Bronchial epithelial cell (primary cell): ENCODE measurements at regions not wholly inside any gene's neighbourhood (a gene's known extent, or its start where the extent isn't known, plus 50 kb on each side); places are given as distances from the start of the nearest gene placed in this dataset.
"Not testable (repeated sequence)": the region's sequence is repeated elsewhere in the genome, so short reads cannot be mapped to it uniquely, and the experiment has no call there.

Source experiments
- DNase-seq: peaks from one replicate; pipeline ENCODE4 v3.0.0-alpha.2; 2010; ENCODE audit warnings: low read depth
- FAIRE-seq: peaks from 2 replicates; lab custom pipeline; 2011; peaks lifted over from hg19 to GRCh38; lab: Jason Lieb, UNC
- H3K27me3 ChIP-seq: 2 replicates; pipeline ENCODE4 v1.5.1; 2011; ENCODE audit warnings: low read length; ENCODE audit not compliant: control insufficient read depth, insufficient read depth
- H3K36me3 ChIP-seq: 2 replicates; pipeline ENCODE4 v1.5.1; 2011; ENCODE audit warnings: low read length; ENCODE audit not compliant: control insufficient read depth, insufficient read depth
- H3K4me3 ChIP-seq: 2 replicates; pipeline ENCODE4 v1.5.1; 2011; ENCODE audit warnings: mild to moderate bottlenecking, low read depth, low read length, control low read depth
- TF ChIP-seq, protein P1 (sequence below): IDR thresholded peaks from 2 replicates; pipeline ENCODE4 v1.5.1; 2011; ENCODE audit warnings: mild to moderate bottlenecking, moderate library complexity, low read length, control low read depth, inconsistent platforms; ENCODE audit not compliant: insufficient read depth, severe bottlenecking

DNA sequence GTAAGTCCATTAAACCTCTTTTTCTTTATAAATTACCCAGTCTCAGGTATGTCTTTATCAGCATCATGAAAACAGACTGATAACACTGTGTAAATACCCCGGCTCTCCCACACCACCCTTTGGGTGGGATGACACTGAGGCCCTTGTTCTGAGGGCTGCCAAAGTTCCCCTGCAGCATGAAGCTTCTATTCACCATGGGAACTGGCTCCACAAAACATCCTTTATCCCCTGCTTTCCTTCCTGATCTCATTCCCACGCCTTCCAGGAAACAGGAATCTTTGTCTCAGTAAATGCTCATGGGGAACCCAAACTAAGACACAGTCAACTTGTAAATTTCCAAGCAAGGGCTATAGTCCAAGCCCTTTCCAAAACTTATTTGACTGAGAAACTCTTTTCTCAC, 88.4 kb downstream of the ABCC12 start:
- FAIRE-seq, result no peak
- Histone ChIP-seq H3K36me3 (no peaks in the 10 kb centered on the region), H3K27me3 (no peaks in the 10 kb centered on the region), H3K4me3 (no peak overlapping the region)
- no peak for DNase-seq
- TF ChIP-seq, protein P1, sequence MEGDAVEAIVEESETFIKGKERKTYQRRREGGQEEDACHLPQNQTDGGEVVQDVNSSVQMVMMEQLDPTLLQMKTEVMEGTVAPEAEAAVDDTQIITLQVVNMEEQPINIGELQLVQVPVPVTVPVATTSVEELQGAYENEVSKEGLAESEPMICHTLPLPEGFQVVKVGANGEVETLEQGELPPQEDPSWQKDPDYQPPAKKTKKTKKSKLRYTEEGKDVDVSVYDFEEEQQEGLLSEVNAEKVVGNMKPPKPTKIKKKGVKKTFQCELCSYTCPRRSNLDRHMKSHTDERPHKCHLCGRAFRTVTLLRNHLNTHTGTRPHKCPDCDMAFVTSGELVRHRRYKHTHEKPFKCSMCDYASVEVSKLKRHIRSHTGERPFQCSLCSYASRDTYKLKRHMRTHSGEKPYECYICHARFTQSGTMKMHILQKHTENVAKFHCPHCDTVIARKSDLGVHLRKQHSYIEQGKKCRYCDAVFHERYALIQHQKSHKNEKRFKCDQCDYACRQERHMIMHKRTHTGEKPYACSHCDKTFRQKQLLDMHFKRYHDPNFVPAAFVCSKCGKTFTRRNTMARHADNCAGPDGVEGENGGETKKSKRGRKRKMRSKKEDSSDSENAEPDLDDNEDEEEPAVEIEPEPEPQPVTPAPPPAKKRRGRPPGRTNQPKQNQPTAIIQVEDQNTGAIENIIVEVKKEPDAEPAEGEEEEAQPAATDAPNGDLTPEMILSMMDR, result no peak

DNA sequence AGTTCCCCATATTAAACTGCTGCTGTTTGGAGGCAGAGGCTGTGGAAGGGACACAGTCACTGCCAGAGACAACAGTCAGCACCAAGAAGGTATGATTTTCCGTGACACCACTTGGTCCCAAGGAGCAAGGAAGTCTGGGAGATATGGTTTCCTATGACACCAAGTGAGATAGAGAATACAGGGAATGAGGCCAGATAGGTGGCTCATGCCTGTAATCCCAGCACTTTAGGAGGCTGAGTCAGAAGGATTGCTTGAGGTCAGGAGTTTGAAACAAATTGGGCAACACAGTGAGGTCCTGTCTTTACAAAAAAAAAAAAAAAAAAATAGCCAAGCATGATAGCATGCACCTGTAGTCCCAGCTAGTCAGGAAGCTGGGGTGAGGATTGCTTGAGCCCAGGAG, 90.8 kb downstream of the ABCC12 start:
- DNase-seq (peak; percentile 45), FAIRE-seq (no peak)
- Histone ChIP-seq H3K27me3 (no peaks in the 10 kb centered on the region), H3K36me3 (no peaks in the 10 kb centered on the region), H3K4me3 (no peak overlapping the region)
- TF ChIP-seq, protein P1, result no peak

DNA sequence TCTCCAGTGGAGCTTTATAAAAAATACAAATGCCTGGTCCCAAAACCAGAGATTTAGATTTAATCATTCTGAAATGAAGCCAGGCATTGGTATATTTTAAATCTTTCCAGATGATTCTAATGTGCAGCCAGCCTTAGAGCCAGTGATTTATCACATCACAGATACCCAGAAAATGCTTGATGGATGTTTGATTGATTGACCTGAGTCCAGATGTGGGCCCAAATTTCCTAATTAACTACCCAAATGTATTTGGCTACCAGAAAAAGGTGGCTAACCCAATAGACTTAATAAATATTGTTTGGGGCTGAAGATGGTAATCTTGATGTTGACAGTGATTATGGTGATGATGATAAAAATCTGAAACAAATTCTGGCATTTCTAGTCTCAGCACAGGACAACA, 93.1 kb downstream of the ABCC12 start:
- Histone ChIP-seq H3K27me3 (no peaks in the 10 kb centered on the region), H3K4me3 (no peak overlapping the region), H3K36me3 (no peaks in the 10 kb centered on the region)
- DNase-seq (no peak), FAIRE-seq (no peak)
- TF ChIP-seq, protein P1, result no peak

DNA sequence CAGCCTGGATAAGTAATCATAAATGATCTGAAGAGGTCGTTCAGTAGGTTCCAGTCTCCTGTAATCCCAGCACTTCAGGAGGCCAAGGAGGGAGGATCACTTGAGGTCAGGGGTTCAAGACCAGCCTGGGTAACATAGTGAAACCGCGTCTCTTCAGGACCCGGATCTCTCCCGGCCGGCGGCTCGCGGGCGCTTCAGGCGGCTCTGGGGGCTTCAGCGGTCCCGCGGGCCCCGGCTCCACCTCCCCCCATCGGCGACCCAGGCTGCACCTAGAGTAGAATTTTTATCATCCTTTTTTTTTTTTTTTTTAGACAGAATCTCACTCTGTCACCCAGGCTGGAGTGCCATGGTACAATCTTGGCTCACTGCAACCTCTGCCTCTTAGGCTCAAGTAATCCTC, 95.9 kb downstream of the ABCC12 start:
- Histone ChIP-seq H3K4me3 (no peak overlapping the region), H3K27me3 (no peaks in the 10 kb centered on the region), H3K36me3 (no peaks in the 10 kb centered on the region)
- FAIRE-seq (no peak), DNase-seq (no peak)
- TF ChIP-seq, protein P1, result no peak

DNA sequence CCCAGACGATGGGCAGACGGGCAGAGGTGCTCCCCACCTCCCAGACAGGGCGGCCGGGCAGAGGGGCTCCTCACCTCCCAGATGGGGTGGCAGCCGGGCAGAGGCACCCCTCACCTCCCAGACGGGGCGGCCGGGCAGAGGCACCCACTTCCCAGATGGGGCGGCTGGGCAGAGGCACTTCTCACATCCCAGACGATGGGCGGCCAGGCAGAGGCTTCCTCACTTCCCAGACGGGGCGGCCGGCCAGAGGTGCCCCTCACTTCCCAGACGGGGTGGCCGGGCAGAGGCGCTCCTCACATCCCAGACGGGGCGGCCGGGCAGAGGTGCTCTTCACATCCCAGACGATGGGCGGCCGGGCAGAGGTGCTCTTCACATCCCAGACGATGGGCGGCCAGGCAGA, 96.6 kb downstream of the ABCC12 start:
- H3K27me3 ChIP-seq, H3K36me3 ChIP-seq, H3K4me3 ChIP-seq, FAIRE-seq, DNase-seq: not testable (repeated sequence)

DNA sequence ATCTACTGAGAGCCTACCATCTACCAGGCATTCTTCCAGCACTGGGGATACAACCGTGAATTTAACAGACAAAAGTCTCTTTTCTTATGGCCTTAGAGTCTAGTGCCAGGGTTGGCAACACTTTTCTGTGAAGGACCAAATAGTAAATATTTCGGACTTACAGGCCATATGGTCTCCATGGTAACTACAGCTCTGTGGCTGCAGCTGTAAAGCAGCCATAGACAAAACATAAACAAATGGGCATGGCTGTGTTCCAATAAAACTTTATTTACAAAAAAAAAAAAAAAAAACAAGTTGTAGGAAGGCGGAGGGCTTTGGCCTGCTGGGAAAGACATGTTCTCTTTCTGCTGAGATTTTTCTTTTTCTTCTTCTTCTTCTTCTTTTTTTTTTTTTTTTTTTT, 98.7 kb downstream of the ABCC12 start:
- no peak overlapping the region for H3K4me3 ChIP-seq
- H3K36me3 ChIP-seq, result no peaks in the 10 kb centered on the region
- H3K27me3 ChIP-seq, result no peaks in the 10 kb centered on the region
- DNase-seq, result no peak
- FAIRE-seq, result no peak
- TF ChIP-seq, protein P1, result no peak
